SW 1271 (cell line): ENCODE measurements at regions not wholly inside any gene's neighbourhood (a gene's known extent, or its start where the extent isn't known, plus 50 kb on each side); places are given as distances from the start of the nearest gene placed in this dataset.
A peak's percentile ranks its signal among the peaks of the same experiment; 100 is the strongest.

Source experiments
- DNase-seq, 2 experiments: peaks; one replicate each; lab custom pipeline; 2025; lab: John Stamatoyannopoulos, UW

DNA sequence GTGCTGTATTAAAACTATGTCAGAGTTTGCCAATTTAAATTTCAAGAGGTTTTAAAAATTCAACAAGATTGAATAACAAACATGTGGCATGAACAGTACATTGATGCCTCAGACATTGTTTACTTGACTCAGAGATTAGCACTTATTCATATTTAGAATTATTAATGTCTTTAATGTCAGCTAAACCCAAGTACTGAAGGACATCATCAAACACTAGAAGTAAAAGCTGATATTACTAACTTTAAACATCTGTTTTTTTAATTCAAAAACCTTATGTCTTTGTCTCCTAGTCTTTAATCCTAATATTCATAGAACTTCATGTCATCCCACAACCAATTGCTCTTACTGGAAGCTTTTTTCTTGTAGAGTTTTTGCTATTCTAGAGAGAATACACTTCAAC is 406.2 kb upstream of the PCDH7 start:
- DNase-seq: no peak

DNA sequence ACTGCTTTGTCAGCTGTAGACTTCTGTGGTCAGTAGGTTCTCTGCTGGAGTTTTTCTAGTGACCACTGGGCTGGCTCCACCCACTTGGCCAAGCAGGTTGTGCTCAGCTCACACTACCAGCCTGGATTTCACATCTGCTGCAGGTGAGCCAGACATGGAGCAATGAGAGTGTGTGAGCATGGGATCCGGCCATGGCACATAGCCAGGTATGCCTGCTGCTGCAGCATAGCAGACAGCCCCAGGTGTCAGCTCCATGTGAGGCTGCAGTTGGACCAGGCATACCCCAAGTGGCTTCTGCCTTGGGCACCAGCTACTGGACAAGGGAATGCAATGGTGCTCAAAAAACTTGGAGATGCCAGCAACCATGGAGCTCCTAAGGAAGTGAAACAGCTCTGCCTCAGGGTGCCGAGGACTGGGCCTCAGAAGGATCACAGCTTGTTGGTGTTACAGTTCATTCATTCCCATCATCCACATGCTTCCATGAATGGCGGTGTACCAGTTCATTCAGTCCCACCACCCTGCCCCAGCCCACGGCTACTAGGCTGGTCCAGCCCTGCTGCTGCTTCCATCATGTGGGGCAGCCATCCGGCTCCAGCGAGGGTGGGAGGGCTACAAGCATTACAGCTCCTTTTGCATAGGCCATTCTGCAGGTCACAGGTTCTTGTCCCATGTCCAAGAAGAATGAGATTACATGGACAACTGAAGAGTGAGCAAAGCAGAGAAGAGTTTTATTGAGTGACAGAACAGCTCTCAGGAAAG is 389.1 kb upstream of the PCDH7 start:
- DNase-seq: no peak

DNA sequence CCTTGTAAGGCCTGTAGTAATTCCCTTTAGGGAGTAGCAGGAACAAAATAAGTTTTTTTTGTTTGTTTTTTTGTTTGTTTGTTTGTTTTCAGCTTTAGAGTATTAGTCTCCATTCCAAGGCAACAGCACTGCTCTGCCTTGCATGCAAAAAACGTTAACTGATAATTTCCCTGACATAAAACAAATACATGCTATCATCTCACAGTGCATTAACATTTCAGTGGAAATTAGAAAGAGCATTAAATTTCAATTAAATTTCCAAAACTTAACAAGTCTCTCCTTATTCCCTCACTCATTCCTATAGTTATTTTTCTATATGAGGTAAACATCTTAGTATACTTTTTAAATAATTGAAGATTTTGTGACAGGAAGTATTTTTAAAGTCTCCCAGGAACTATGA is 378.4 kb upstream of the PCDH7 start:
- DNase-seq: no peak

DNA sequence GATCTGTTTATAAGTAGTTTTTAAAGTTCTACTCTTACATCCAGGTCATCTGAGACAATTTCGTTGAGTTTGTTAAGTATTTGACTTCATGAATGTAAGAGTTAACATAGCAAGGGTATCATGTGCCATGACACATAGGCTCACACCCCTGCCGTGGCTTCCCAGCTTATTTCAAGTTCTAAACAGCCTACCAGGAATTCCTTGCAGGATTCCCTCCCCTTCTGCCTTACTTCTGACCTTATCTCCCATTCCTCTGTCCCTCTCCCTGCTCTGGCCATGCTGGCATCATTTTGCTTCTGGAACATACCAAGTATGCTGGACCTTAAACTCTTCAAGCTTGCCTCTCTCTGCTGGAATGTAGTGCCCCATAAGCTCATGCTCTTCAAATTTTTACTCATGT is 369.9 kb upstream of the PCDH7 start:
- no peak for DNase-seq

DNA sequence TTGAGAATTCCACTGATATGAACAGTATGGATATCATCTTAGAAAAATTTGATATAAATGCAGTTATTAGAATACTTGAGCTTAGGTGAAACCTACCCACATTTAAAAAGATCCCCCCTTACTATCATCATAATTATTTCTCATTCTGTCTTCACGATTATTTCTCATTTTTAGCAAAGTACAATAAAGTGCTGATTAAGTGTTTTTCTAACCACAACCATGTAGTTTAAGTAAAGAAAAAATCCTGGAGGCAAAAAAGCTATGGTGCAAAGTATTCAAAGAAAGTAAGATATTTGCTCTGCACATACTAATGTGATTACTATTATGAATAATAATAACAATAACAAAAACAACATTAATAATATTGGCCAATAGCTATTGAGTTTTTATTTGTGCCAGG is 365.6 kb upstream of the PCDH7 start:
- DNase-seq: no peak

DNA sequence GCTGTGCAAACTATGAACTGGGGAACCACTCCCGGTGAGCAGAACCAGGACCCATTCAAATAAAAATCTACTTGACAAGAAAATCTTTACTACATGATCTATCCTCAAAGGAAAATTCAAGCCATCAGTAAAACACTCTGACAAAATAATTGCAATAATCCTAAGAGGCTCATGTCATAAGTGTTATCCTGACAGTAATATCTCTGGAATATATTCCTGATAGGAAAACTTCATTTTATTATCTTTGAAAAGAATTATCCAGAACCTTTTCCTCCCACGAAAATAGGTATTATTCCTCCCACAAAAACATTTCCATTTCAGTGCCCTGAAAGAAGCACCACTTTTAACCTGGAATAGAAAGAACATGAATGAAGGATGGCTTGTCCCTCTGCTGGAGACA is 357.7 kb upstream of the PCDH7 start:
- DNase-seq: no peak

DNA sequence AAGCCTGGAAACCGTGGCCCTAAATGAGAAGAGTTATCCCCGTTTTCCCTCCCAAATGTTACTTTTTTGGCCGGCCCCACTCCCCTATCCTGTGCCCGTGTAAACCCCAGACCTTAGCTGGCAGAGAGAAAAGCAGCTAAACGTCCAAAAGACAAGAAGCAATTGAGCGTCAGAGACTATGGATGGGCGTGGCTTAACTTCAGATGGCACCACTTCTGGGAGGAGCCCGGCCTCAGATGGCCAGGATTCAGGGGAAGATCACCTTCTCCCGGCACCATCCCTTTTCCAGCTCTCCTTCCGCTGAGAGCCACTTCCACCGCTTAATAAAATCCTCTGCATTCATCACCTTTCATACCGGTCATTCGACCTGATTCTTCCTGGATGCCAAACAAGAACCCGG is 350.1 kb upstream of the PCDH7 start:
- DNase-seq: no peak

DNA sequence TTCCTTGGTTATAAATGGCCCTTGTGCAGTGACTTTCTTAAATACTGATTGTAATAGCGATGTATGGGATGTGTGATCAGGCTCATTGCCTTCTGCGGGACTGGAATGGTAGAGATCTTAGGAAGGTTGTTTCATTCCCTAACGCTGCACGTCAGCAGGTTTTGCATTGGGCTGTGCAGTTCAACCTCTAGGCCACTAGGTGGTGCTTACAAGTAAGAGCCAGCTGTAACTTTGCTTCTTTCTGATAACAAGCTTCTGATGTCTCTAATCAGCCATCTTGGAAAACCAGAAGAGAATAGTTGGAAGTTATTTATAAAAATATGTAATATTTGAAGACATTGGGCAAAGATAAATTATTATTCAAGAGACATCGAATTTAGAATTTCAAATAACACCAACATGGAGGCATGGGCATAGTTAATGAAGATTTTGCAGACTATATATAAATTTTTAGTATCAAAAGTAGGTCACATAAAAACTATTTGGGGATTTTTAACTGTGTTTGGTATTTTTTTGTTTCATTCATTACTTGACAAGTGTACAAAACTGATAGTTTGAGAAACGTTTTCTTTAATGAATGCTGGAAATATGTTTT is 339.7 kb upstream of the PCDH7 start:
- peak; percentile 4 to 70 for DNase-seq

DNA sequence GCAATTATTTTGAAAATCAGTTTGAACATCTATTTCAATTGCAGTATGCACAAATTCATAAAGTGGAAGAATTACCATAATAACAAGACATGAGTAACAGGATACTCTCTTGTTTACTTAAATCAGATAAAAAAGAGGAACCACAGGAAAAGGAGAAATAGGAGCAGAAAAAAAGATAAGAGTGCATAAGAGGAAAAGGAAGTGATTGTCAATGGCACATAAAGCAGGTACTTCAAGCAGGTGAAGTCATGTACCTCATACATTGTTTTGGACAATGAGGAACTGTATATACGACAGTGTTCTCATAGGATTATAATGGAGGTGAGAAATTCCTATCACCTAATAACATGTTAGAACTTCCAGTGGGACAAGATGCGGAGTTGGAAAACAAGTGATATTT is 334.5 kb upstream of the PCDH7 start:
- DNase-seq: no peak

DNA sequence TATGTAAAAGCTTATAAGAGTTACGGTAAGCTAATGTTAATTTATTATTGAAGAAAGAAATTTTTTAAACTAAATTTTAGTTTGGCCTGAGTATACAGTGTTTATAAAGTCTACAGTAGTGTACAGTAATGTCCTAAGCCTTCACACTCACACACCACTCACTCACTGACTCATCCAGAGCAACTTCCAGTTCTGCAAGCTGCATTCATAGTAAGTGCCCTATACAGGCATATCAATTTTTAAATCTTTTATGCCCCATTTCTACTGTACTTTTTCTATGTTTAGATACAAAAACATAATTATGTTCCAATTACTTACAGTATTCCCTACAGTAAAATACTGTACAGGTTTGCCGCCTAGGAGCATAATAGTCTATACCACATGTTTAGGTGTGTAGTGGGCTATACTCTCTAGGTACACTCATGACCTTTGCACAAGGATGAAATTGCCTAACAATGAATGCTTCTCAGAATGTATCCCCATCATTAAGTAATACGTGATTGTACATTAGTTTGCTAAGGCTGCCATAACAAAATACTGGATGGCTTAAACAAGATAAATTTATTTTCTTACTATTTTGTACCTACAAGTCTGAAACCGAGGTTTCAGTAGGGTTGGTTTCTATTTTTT is 333.8 kb upstream of the PCDH7 start:
- no peak for DNase-seq

DNA sequence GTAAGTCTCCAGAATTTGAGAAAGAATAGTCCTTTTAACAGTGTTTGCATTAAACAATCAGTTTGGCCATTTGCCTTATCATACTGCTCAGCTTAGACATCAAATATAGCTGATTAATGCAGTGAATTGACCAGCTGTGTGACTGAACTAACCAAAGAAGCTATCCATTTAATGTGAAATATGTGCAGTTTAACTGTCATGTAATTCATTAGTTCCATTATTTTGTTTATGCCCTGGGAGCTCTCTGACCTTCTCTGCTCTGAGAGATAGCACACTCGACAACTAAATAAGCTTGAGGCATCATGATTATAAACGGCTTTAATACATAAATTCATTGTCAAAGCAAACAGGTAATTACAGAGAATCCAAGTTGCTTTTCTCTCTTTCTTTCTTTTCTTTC is 324.3 kb upstream of the PCDH7 start:
- DNase-seq: no peak

DNA sequence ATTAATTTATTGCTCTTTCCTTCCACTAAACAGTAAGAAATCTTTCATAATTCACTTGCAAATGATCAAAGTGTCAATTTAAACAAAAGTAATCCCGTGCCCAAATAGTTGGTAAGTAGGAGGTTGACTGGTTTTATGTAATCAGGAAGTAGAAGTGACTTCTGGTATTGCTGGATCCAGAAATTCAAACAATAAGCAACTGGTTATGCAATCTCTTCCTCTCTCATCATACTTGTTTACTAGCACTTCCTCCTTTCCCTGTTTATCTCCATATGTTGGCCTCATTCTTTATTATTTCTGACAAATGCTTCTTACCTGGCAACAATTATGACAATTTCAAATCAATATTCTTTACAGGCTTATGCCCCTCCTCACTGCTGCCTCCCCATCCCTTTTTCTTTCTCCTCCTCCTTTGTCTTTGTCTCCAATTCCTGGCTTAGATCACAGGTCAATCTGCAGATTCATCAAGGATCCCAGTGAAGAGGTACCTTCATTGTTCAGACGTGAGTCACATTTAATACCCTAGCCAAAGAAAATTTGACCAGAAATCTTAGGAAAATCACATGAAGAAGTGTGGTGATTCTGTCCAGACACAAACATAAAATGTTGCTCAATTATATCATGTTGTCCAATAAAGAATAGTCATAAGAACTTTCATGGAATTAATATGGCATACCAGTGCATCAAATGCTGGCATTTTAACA is 323.2 kb upstream of the PCDH7 start:
- DNase-seq: no peak

DNA sequence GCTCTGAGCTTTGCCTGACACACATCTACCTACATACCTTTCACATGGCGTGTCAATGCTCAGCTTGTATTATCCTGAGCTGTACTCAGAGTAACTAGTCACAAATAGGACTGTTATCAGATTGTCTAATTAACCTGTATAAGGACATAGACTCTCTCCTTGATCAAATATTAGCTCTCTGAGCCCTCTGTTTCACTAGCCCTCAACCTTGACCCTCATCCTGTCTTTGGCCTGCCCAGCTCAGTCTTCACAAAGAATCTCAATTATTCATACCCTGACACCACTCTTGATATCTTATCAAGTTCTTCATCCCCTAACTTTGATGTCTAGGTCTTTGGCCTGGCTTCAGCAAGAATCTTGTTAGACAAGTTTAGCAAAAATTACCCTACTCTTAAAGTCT is 320.7 kb upstream of the PCDH7 start:
- DNase-seq: no peak

DNA sequence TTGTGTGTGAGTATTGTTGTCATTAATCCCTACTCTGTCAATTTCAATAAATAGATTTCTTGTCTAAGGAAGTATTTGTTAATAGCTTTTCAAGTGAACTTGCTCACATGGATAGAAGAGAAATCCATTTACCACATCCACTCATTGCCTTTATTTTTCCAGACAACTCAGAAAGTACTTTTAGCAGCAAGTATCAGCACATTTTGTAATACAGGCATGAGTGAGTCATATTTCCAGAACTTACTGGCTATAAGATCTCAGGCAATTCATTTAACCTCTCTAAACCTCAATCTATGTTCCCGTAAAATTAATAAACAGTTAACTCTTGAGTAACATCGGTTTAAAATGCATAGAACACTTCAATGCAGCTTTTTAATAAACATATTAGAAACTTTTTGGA is 317.9 kb upstream of the PCDH7 start:
- DNase-seq: no peak

DNA sequence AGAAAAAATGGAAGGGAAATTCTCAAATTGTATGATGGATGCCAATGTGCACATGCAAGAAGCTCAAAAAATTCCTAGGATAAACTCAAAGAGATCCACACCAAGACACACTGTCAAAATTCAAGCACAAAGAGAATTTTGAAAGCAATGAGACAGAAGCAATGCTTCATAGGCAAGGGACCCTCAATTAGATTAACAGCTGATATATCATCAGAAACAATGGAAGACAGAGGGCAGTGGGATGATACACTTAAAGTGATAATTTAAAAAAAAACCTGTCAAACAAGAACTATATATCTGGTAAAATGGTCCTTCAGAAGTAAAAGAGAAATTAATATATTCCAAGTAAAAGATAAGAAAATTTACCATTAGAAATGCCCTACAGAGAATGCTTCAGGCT is 306.3 kb upstream of the PCDH7 start:
- DNase-seq: no peak

DNA sequence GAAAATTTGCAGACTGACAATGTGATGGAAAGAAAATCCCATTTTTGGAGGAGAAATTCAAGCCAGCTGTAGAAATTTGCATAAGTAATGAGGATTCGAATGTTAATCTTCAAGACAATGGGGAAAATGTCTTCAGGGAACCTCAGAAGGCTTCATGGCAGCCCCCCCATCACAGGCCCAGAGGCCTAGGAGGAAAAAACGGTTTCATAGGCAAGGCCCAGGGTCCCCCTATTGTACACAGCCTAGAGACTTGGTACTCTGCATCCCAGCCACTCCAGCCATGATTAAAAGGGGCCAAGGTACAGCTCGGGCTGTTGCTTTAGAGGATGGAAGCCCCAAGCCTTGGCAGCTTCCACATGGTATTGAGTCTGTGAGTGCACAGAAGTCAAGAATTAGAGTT is 303.6 kb upstream of the PCDH7 start:
- no peak for DNase-seq

DNA sequence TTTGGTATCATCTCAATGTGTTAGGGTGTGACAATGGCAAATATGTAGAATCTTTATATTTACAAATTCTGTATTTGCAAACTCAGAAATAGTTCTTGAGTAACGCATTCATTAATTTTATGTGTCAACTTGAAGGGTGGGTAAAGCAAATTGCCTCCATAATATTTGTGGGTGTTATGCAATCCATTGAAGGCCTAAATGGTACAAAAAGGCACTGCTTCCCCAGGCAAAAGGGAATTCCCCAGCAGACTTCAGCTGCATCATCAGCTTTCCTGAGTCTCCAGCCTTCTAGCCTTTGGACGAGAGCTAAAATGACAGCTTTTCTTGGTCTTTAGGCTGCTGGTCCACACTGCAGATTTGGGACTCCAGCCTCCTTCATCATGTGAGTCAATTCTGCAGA is 292.2 kb upstream of the PCDH7 start:
- no peak for DNase-seq

DNA sequence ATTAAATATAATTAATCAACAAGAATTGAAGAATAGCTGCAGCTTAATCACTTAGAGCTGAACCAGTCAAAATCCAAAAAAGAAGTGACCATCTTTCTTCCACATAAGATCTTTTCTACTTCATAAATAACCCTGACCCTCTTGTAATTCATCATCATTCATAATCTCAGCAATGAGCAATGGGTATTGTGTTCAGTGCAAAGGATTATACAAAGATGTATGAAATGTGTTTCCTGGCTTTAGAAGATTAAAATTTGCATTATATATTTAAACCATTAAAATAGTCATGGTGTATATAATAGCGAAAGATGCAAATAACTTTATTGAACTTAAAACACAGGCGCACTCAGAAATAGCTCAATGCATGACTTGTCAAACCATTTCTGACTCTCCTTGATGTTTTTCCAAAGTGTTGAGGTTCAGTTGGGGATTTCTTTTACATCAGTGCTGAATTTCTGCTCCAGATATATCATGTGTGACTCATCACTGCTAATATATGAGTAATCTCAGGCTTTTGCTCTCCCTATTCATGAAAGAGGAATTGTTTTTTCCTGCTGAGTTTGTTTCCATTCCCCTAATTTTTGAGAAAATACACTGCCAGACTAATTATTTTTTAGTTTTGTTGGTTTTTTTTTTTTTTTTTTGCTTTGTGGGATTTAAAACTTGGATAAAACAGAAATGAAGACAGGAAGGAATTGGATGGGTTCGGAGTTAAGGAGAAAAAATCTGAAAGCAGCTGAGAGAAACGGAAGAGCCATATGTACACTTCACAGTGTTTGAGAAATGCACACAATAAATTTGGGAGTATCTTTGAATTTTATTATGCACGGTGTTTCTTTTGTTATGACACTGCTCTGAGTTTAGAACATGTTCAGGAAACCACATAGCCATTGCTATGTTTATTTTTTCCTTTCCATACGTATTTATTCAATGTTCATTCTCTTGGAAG is 290.1 kb upstream of the PCDH7 start:
- DNase-seq: peak in 1 of 2 experiments; percentile 23

DNA sequence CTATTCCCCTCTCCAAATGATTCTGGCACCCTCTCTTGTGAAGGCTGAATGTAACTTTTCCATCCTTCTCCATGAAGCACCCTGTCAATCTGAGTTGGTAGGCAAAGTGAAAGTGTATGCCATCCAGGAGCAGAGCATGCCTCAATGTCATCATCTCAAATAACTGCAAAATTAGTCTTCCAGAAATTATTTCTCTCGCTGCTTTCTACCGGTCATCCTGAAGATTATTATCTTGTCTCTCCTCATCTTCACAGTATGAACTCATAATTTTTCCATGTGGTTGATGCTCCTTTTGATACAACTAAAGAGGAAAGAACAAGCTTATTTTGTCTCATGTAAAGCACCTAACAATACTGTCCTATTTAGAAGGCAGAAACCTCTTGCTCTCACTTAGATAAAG is 285.5 kb upstream of the PCDH7 start:
- DNase-seq: no peak

DNA sequence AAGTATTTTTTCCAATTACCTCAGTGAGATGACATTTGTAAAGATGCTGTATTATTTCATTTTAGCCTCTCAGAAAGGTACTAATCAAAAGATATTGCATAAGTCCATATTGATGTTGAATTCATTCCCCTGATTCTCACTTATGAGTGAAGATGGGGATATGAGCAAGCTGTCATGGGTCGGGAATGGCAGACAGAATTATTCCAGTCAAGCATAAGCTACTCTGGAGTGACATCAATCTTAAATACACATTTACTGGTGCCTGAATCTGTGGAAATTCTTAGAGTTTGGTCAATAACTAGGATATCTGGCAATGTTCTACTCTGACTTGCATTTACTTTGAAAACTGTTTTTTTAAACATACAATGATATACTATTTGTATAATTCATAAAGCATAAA is 283.8 kb upstream of the PCDH7 start:
- no peak for DNase-seq

DNA sequence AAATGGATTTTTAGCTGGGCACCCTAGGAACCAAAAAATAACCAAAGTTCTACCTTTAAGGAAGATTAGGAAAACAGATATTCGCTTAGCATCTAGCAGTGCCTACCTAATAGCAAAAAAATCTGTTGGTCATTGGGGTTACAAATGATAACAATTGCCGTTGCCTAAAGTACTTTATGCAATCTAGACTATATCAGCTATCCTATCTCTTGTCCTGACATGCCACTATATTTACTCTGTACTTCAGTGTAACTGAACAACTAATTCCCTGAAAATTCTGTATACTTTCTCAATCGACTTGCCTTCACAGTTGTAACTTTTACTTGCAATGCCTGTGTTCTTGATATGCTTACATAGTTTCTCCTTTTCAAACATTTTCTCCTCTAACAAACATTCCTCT is 282.9 kb upstream of the PCDH7 start:
- no peak for DNase-seq

DNA sequence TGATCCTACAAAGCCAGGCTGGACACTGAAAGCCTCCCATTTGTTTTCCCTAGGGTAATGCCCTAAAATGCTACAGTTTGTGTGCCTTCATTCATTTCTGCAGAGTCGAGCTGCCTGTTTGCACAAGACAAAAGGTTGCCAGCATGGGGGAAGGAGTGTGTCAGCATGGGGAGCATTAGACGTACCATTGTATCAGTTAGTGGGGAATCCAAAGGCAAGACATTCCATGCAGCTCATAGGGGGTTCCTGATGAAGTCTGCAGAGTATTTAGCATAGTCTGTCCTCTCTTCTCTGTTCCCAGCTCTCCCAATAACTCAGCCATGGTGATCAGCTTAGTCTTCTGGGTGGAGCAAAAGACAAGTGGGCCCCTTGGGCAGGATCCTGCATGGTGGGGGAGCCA is 276.9 kb upstream of the PCDH7 start:
- no peak for DNase-seq
